ENCODE measurements at regions not wholly inside any gene's neighbourhood (a gene's known extent, or its start where the extent isn't known, plus 50 kb on each side); places are given as distances from the start of the nearest gene placed in this dataset.

GRCh38 chr3:36192901-36193300 lies 187.4 kb upstream of the STAC start:
- TF ChIP-seq, protein P1, sequence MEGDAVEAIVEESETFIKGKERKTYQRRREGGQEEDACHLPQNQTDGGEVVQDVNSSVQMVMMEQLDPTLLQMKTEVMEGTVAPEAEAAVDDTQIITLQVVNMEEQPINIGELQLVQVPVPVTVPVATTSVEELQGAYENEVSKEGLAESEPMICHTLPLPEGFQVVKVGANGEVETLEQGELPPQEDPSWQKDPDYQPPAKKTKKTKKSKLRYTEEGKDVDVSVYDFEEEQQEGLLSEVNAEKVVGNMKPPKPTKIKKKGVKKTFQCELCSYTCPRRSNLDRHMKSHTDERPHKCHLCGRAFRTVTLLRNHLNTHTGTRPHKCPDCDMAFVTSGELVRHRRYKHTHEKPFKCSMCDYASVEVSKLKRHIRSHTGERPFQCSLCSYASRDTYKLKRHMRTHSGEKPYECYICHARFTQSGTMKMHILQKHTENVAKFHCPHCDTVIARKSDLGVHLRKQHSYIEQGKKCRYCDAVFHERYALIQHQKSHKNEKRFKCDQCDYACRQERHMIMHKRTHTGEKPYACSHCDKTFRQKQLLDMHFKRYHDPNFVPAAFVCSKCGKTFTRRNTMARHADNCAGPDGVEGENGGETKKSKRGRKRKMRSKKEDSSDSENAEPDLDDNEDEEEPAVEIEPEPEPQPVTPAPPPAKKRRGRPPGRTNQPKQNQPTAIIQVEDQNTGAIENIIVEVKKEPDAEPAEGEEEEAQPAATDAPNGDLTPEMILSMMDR (IDR thresholded peaks at IDR 0.05): no peak
- TF ChIP-seq POLR2A (IDR thresholded peaks at IDR 0.05): no peak
